Suppressor macrophage treated with lipopolysaccharide for 4 hours (primary cell): ENCODE measurements at regions not wholly inside any gene's neighbourhood (a gene's known extent, or its start where the extent isn't known, plus 50 kb on each side); places are given as distances from the start of the nearest gene placed in this dataset.

ENCODE experiments used
- DNase-seq: peaks from one replicate; pipeline ENCODE4 v3.0.0-alpha.2; 2020

- no peak for DNase-seq
Measured at GRCh38 chr11:130814440-130815096, 101.7 kb downstream of the SNX19 start.

GRCh38 chr11:130815097-130815802 lies 101.0 kb downstream of the SNX19 start:
- DNase-seq = no peak

GRCh38 chr11:130815956-130816355 lies 100.3 kb downstream of the SNX19 start:
- no peak for DNase-seq

GRCh38 chr11:130816546-130817329 lies 99.5 kb downstream of the SNX19 start:
- no peak for DNase-seq

- no peak for DNase-seq
Measured at GRCh38 chr11:130817330-130817944, 98.8 kb downstream of the SNX19 start.

- no peak for DNase-seq
Measured at GRCh38 chr11:130819625-130820024, 96.7 kb downstream of the SNX19 start.
